ENCODE measurements at regions not wholly inside any gene's neighbourhood (a gene's known extent, or its start where the extent isn't known, plus 50 kb on each side); places are given as distances from the start of the nearest gene placed in this dataset.
"Not testable (repeated sequence)": the region's sequence is repeated elsewhere in the genome, so short reads cannot be mapped to it uniquely, and the experiment has no call there.

- DNase-seq, result not testable (repeated sequence)
Observed at GRCh38 chr1:74949348-74949747, 184.8 kb upstream of the LHX8 start.

GRCh38 chr1:74951981-74952380, 182.2 kb upstream of the LHX8 start:
- DNase-seq, result not testable (repeated sequence)

GRCh38 chr1:74952786-74953185, 181.4 kb upstream of the LHX8 start:
- no peak for DNase-seq

- DNase-seq, result no peak
Observed at GRCh38 chr1:74953622-74954021, 180.6 kb upstream of the LHX8 start.

- DNase-seq, result no peak
Observed at GRCh38 chr1:74963120-74963519, 171.1 kb upstream of the LHX8 start.

- DNase-seq, result peak; percentile 89
Observed at GRCh38 chr1:74964508-74965102, 169.6 kb upstream of the LHX8 start.

- no peak for DNase-seq
Observed at GRCh38 chr1:74969566-74970135, 164.5 kb upstream of the LHX8 start.

GRCh38 chr1:74971982-74972381, 162.2 kb upstream of the LHX8 start:
- no peak for DNase-seq

GRCh38 chr1:74976491-74976890, 157.7 kb upstream of the LHX8 start:
- peak; percentile 57 for DNase-seq

- DNase-seq, result not testable (repeated sequence)
Observed at GRCh38 chr1:74992448-74992847, 141.7 kb upstream of the LHX8 start.

- no peak for DNase-seq
Observed at GRCh38 chr1:74995821-74996220, 138.4 kb upstream of the LHX8 start.

GRCh38 chr1:75010547-75010946, 123.6 kb upstream of the LHX8 start:
- no peak for DNase-seq

- no peak for DNase-seq
Observed at GRCh38 chr1:75014250-75014649, 119.9 kb upstream of the LHX8 start.

GRCh38 chr1:75023005-75023404, 111.2 kb upstream of the LHX8 start:
- DNase-seq, result no peak

- DNase-seq, result no peak
Observed at GRCh38 chr1:75034376-75034775, 99.8 kb upstream of the LHX8 start.

- DNase-seq, result no peak
Observed at GRCh38 chr1:75035536-75035935, 98.7 kb upstream of the LHX8 start.

- DNase-seq, result peak; percentile 11
Observed at GRCh38 chr1:75053207-75053606, 81.0 kb upstream of the LHX8 start.

GRCh38 chr1:75058424-75058823, 75.8 kb upstream of the LHX8 start:
- DNase-seq, result no peak

GRCh38 chr1:75062111-75062510, 72.1 kb upstream of the LHX8 start:
- no peak for DNase-seq

- DNase-seq, result no peak
Observed at GRCh38 chr1:75067975-75068374, 66.2 kb upstream of the LHX8 start.

GRCh38 chr1:75074831-75075395, 59.3 kb upstream of the LHX8 start:
- no peak for DNase-seq

GRCh38 chr1:75079538-75080290, 54.5 kb upstream of the LHX8 start:
- peak; percentile 7 for DNase-seq

GRCh38 chr1:75083223-75083622, 51.0 kb upstream of the LHX8 start:
- DNase-seq, result no peak

All from NCI-H446 treated with DMSO at 0.1 percent for 48 hours (cell line).